DND-41 (cell line): ENCODE measurements at regions not wholly inside any gene's neighbourhood (a gene's known extent, or its start where the extent isn't known, plus 50 kb on each side); places are given as distances from the start of the nearest gene placed in this dataset.

Source experiments
- ATAC-seq: fragments of 200-7000 bp; cut with Tn5 transposase; 3 replicates; pipeline ENCODE4 v1.9.1; 2021; ENCODE audit warnings: low read depth; ENCODE audit not compliant: insufficient read depth
- DNase-seq: peaks from one replicate; pipeline ENCODE4 v3.0.0-alpha.2; 2020
- H2AFZ ChIP-seq: 2 replicates; pipeline ENCODE4 v1.6.0; 2012; ENCODE audit warnings: low read depth, low read length
- H3K27ac ChIP-seq: 2 replicates; pipeline ENCODE4 v1.5.1; 2012; ENCODE audit warnings: low read length, inconsistent platforms
- H3K27me3 ChIP-seq: fragments of 200-600 bp; sonication (generic); 2 replicates; pipeline ENCODE4 v1.6.0; 2012; ENCODE audit warnings: low read length, mild to moderate bottlenecking, inconsistent platforms; ENCODE audit not compliant: insufficient read depth, poor library complexity
- H3K36me3 ChIP-seq: 2 replicates; pipeline ENCODE4 v1.5.1; 2012; ENCODE audit warnings: low read length, inconsistent platforms; ENCODE audit not compliant: insufficient read depth
- H3K4me1 ChIP-seq: 2 replicates; pipeline ENCODE4 v1.5.1; 2012; ENCODE audit warnings: mild to moderate bottlenecking, low read length; ENCODE audit not compliant: insufficient read depth
- H3K4me2 ChIP-seq: 2 replicates; pipeline ENCODE4 v1.6.0; 2012; ENCODE audit warnings: mild to moderate bottlenecking, moderate library complexity, low read length, inconsistent platforms; ENCODE audit not compliant: insufficient read depth
- H3K4me3 ChIP-seq, 2 experiments: fragments of 200-600 bp in 1 of 2; shearing (Covaris generic) in 1 of 2; 2 replicates each; pipeline ENCODE4 v1.5.1; 2012 to 2016; ENCODE audit warnings: inconsistent platforms in 2 of 2, low read length in 2 of 2, mild to moderate bottlenecking in 2 of 2, low read depth in 1 of 2, moderate library complexity in 1 of 2
- H3K79me2 ChIP-seq: 2 replicates; pipeline ENCODE4 v1.6.0; 2012; ENCODE audit warnings: low read length, inconsistent platforms; ENCODE audit not compliant: insufficient read depth
- H3K9ac ChIP-seq: 2 replicates; pipeline ENCODE4 v1.6.0; 2012; ENCODE audit warnings: low read depth, mild to moderate bottlenecking, inconsistent platforms, low read length, moderate library complexity
- H3K9me3 ChIP-seq: 2 replicates; pipeline ENCODE4 v1.5.1; 2012; ENCODE audit warnings: low read length, moderate library complexity, mild to moderate bottlenecking, inconsistent platforms; ENCODE audit not compliant: insufficient read depth, severe bottlenecking
- H4K20me1 ChIP-seq: 2 replicates; pipeline ENCODE4 v1.6.0; 2012; ENCODE audit warnings: low read length; ENCODE audit not compliant: insufficient read depth
- EZH2 ChIP-seq: IDR thresholded peaks from 3 replicates; pipeline ENCODE4 v1.6.1; 2012; ENCODE audit warnings: borderline replicate concordance, low read depth, mild to moderate bottlenecking, moderate library complexity, low read length, inconsistent platforms; ENCODE audit not compliant: severe bottlenecking
- TF ChIP-seq, protein P1 (sequence below): IDR thresholded peaks from 2 replicates; pipeline ENCODE4 v1.5.1; 2012; ENCODE audit warnings: borderline replicate concordance, low read length, moderate library complexity, mild to moderate bottlenecking; ENCODE audit not compliant: poor library complexity, severe bottlenecking; ENCODE audit errors: extremely low read depth

DNA sequence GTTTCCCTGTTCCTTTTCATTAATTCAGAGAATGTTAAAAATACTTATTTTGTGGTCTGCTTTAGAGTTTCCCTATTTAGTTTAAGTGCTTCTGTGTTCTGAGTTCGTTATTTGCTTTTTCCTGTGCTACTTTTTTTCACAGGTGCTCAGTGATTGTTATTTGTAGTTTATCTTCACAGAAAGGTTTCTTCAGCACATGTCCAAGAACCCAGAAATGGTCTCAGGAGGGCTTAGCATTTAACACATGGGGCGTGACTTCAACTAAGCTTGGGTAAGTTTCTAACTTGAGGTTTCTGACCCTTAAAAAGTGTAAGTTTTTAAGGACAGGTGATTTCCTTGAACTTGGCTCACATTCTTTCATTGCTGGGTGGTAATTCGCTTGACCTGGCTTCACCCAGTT is 157.3 kb downstream of the AASDHPPT start:
- H3K9me3 ChIP-seq = peaks cover 5% of the 10 kb centered on the region
- no peaks in the 10 kb centered on the region for H3K4me1 ChIP-seq
- H3K4me2 ChIP-seq = no peak overlapping the region
- TF ChIP-seq, protein P1, sequence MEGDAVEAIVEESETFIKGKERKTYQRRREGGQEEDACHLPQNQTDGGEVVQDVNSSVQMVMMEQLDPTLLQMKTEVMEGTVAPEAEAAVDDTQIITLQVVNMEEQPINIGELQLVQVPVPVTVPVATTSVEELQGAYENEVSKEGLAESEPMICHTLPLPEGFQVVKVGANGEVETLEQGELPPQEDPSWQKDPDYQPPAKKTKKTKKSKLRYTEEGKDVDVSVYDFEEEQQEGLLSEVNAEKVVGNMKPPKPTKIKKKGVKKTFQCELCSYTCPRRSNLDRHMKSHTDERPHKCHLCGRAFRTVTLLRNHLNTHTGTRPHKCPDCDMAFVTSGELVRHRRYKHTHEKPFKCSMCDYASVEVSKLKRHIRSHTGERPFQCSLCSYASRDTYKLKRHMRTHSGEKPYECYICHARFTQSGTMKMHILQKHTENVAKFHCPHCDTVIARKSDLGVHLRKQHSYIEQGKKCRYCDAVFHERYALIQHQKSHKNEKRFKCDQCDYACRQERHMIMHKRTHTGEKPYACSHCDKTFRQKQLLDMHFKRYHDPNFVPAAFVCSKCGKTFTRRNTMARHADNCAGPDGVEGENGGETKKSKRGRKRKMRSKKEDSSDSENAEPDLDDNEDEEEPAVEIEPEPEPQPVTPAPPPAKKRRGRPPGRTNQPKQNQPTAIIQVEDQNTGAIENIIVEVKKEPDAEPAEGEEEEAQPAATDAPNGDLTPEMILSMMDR = no peak
- TF ChIP-seq EZH2 = no peak
- ATAC-seq (no peak), DNase-seq (no peak)
- no peak overlapping the region for H3K4me3 ChIP-seq
- H2AFZ ChIP-seq = peak overlapping the region; percentile 27; the same call in 1 of the 2 replicates
- no peak overlapping the region for H3K27ac ChIP-seq
- H3K9ac ChIP-seq = no peak overlapping the region
- H4K20me1 ChIP-seq = no peaks in the 10 kb centered on the region
- H3K79me2 ChIP-seq = no peaks in the 10 kb centered on the region
- no peaks in the 10 kb centered on the region for H3K36me3 ChIP-seq
- H3K27me3 ChIP-seq = no peaks in the 10 kb centered on the region

DNA sequence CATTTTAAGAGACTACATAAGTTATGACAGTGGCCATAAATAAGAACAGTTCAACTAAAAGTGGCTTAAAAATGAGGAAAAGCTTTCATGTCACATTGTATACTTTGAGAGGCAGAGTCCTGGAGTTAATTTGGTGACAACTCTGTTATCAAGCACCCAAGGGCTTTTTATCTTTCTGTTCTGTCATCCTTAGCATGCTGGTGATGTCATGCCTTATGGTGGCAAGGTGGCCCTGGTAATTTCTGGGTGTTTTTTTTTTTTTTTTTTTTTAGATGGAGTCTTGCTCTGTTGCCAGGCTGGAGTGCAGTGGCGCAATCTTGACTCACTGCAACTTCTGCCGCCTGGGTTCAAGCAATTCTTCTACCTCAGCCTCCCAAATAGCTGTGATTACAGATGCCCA is 158.8 kb downstream of the AASDHPPT start:
- H3K4me2 ChIP-seq = no peak overlapping the region
- no peak overlapping the region for H3K27ac ChIP-seq
- H3K4me1 ChIP-seq = no peaks in the 10 kb centered on the region
- no peak overlapping the region for H3K9ac ChIP-seq
- no peaks in the 10 kb centered on the region for H4K20me1 ChIP-seq
- ATAC-seq (no peak), DNase-seq (no peak)
- H3K9me3 ChIP-seq = no peaks in the 10 kb centered on the region
- H3K4me3 ChIP-seq = no peak overlapping the region
- no peaks in the 10 kb centered on the region for H3K79me2 ChIP-seq
- H3K36me3 ChIP-seq = no peaks in the 10 kb centered on the region
- TF ChIP-seq EZH2 = no peak
- TF ChIP-seq, protein P1 = no peak
- H2AFZ ChIP-seq = no peak overlapping the region
- no peaks in the 10 kb centered on the region for H3K27me3 ChIP-seq

DNA sequence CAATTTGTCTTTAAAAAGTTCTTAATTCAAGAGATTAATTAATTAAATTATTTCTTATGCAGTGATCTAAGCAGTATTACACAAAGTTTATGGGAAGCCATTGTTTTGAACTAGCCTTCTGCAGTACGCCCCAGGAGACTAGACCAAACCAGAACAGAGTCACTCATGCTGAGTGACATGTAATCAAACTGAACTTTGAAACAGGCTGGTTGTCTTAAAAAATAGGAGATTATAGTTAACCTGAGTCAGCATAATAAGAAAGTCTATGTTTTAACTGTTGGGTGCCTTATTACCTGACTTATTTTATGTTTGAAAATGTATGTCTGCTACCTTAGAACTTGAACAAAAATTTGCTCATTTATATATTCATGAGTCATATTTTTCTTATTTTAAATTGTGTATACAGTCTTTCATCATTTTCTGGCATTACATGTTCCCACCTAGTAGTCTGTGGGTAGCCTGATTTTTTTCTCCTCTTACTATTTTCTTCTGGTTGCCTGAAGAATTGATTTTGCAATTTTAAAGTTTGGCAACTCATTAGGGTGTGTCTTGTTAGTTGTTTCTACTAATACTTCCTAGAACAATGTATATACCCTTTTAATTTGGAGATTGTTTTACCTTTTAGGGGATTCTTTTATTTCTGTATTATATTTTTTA is 161.4 kb downstream of the AASDHPPT start:
- H3K27me3 ChIP-seq = no peaks in the 10 kb centered on the region
- no peak overlapping the region for H3K4me3 ChIP-seq
- H3K9me3 ChIP-seq = no peaks in the 10 kb centered on the region
- ATAC-seq (no peak), DNase-seq (no peak)
- no peaks in the 10 kb centered on the region for H3K79me2 ChIP-seq
- peaks cover 13% of the 10 kb centered on the region for H3K4me1 ChIP-seq
- H3K36me3 ChIP-seq = no peaks in the 10 kb centered on the region
- no peak overlapping the region for H2AFZ ChIP-seq
- H3K9ac ChIP-seq = no peak overlapping the region
- no peak overlapping the region for H3K4me2 ChIP-seq
- H3K27ac ChIP-seq = no peak overlapping the region
- no peak for TF ChIP-seq EZH2
- TF ChIP-seq, protein P1 = no peak
- H4K20me1 ChIP-seq = no peaks in the 10 kb centered on the region
